NCI-H146 treated with DMSO at 0.1 percent for 48 hours (cell line): ENCODE measurements at regions not wholly inside any gene's neighbourhood (a gene's known extent, or its start where the extent isn't known, plus 50 kb on each side); places are given as distances from the start of the nearest gene placed in this dataset.
A peak's percentile ranks its signal among the peaks of the same experiment; 100 is the strongest.
"Not testable (repeated sequence)": the region's sequence is repeated elsewhere in the genome, so short reads cannot be mapped to it uniquely, and the experiment has no call there.

Source experiments
- DNase-seq: peaks from one replicate; lab custom pipeline; 2025; ENCODE audit not compliant: unreplicated experiment; lab: John Stamatoyannopoulos, UW

DNA sequence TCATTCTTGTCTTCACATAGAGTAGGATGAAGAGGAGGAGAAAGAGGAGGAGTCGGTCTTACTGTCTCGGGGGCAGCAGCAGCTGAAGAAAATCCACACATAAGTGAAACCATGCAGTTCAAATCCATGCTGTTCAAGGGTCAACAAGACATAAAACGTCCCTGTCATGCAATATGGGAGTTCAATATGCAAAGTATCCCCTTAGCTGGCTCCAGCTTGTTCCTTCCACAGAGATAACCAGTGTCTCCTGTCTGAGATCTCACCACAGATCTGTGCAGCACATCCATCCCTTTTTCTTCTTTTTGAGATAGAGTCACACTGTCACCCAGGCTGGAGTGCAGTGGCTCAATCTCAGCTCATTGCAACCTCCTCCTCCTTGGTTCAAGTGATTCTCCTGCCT is 357.5 kb downstream of the GALC start:
- DNase-seq: no peak

DNA sequence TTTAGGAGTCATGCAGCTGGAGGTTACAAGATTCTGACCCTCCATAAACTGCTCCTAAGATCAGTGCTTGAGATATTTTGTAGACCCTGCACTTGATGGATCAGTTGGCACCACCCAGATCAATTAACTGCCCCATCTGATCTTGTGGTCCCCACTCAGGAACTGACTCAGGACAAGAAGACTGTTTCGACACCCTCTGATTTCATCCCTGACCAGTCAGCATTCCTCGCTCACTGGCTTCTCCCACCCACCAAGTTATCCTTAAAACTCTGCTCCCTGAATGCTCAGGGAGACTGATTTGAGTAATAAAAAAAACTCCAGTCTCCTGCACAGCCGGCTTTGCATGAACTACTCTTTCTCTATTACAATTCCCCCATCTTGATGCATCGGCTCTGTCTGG is 360.2 kb downstream of the GALC start:
- no peak for DNase-seq

DNA sequence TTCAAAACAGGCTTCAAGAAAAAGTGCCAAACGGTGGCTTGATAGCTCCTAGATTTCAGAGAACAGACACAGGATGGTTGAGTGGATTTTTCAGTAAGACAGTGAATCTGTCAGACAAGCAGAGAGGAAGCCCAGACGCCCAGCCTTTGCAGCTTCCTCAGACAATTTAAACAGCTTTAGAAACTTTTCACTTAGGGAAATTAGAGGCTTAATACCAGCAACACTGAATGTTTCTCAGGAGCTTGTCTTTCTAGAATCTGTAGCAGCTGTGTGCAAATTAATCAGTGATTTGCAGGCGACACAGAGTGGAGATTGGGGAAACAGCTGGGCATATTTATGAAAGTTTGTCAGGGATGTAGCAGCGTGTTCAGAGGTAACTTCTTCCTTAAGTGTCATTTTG is 362.1 kb downstream of the GALC start:
- no peak for DNase-seq

DNA sequence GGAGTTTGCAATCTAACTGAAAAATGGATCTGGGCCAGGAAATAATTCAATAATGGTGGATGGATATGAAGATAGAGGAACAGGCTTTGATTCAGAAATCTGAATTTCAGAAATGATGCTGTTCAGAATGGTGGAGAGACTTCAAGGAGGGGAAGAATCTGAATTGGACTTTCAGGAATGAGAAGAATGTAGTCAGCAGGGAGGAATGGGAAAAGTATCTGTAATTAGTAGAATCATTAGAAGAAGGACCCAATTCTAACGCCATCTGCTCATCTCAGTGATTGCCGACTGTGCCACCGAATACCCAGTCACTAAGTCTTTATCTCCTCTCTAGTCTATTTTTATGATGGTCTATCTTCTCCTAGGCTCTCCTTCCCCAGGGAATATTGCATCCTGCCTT is 363.2 kb downstream of the GALC start:
- no peak for DNase-seq

DNA sequence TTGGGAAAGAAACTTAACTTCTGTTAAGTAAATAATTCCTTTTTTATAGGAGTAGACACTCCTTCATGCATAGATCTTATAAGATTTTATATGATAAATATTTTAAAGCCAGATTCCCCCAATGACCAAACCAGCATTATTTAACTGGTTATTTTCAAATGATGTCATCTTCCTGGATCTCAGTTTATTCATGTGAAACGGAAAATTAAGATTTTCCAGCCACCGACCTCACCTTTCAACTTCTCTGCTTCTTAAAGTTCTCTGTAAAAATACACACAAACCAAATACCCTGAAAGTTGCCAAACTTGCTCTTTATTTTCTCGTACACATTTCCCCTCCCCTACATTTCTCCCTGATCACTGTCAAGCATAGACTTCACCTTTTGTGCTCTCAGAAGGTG is 364.2 kb downstream of the GALC start:
- DNase-seq: no peak

DNA sequence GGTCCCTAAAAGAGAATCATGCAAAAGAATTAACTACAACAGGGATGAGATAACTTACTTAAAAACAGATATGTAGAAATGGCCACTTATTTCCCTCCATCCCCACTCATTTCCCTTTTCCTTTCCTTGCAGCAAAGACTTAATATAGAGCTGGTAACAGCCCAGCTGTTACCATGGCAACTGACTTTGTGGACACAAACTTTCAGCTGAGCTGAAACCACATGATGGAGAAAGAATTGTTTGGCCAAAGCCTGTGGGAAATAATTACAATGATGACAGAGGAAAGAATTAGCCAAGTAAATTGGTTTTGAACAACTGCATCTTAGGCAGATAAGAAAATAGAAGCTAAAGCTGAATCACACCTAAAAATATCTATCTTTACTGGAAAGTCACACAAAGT is 364.9 kb downstream of the GALC start:
- DNase-seq: no peak

DNA sequence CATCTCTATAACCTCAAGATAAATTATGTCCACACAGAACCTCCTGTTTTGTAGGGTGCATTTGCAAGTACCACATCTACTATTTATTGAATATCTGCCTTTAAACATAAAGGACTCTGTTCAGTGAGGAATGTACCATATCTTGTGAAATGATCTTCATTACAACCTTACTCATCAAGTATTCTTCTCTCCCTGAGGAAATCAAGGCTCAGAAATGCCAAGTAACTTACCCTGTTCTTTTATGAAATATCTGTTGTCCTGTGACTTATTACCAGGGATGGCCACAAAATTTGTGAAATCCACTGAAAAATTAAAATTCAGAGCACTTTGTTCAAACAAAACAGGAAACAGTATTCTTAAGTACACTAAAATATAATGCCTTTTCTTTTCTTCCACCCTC is 366.7 kb downstream of the GALC start:
- no peak for DNase-seq

DNA sequence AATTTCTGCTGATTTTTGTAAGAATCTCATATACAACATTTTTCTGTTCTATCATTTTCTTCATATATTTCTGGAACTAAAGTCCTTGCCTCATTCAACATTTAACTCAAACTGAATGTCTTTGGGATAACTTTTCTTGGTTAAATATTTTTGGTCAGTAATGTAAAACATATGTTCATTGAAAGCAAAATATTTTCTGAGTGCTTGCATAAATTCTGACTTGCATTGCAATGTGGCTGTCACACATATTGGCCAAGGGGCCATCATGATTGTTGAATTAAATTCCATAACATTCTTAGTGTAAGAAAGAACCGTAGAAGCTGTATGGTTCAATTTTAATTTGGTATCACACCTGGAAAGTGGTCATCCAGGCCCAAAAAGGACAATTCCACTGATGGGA is 369.4 kb downstream of the GALC start:
- DNase-seq: no peak

DNA sequence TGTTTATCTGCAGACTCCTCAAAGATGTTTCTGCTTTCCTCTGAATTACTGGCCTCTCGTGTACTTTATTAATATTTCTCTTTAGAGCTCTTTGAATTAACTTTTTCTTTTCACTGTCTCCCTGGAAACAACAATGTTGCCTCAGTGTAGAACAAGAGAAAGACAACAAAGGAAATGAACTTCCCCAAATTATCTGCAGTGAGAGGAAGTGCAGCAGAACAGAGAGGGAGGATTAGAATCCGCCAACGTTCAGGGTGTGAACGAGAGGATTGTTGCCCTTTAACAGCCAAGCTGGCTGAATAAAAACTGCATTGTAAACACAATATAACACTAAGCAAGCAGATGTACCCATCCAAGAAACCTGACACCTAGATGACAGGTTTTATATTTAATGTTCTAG is 375.9 kb downstream of the GALC start:
- no peak for DNase-seq

DNA sequence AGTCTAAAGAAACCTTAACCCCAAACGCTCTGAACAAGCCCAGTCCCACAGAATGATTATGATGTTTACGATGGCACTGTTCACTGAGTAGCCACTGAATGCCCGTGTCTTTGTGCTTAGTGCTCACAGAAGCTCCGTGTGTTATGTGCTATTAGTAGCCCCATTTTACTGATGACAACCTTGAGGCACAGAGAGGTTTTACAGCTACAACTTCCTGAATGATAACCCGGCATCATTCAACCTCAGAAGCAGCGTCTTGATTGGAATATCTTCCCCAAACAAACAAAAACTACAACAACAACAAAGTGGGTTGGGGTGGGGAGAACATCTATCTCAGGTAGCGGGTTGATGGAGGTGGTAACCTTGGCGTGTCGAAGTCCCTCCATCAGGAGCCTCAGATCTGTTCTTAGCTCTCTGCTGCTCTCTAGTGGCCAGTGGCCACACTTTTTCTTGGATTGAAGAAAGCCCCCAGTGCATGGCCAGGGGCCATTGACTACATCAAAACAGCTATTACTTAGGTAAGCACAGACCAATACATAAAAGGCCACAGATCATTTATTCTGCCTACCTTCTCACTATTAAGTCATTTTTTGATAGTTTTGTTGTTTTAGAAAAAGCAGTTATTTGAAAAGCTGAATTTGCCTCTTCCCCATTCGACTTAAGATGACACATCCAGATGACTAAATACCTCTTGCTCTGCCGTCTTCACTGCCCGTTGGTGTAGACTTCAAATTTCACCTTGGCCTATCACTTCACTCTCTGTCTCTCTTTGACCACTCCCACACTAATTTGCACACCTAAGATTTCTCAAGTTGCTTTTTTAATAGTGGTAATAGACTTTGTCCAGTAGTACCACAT is 376.9 kb downstream of the GALC start:
- peak; percentile 4 for DNase-seq

DNA sequence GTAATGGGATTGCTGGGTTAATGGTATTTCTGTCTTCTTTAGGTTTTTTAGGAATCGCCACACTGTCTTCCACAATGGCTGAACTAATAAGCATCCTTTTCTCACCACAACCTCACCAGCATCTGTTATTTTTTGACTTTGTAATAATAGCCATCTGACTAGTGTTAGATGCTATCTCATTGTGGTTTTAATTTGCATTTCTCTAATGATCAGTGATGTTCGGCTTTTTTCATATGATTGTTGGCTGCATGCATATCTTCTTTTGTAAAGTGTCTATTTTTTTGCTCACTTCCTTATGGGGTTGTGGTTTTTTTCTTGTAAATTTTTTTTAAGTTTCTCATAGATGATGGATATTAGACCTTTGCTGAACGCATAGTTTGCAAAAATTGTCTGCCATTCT is 377.9 kb downstream of the GALC start:
- no peak for DNase-seq

DNA sequence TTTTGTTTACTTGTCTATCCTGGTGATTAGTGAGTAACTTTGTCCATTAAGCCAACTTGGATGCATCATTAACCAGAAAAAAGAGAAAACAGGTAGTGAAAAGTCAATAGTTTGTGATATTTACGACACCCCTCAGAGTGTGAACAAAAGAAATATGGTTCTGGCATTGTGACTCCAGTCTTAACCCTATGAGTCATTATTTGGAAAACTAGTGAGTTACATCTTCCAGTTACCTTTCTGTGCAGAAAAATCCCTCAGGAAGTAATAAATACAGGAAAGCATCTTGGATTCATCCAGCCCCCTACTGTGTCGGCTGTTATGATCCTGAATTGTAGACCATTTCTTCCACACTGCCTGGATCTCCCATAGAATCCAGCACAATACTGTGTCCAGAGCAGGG is 379.1 kb downstream of the GALC start:
- no peak for DNase-seq

DNA sequence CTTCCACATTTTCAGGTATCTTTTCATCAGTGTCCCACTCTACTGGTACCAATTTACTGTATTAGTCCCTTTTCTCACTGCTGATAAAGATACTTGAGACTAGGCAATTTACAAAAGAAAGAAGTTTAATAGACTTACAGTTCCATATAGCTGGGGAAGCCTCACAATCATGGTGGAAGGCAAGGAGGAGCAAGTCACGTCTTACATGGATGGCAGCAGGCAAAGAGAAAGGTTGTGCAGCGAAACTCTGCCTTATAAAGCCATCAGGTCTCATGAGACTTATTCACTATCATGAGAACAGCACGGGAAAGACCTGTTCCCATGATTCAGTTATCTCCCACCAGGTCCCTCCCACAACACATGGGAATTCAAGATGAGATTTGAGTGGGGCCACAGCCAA is 385.9 kb downstream of the GALC start:
- DNase-seq: not testable (repeated sequence)

DNA sequence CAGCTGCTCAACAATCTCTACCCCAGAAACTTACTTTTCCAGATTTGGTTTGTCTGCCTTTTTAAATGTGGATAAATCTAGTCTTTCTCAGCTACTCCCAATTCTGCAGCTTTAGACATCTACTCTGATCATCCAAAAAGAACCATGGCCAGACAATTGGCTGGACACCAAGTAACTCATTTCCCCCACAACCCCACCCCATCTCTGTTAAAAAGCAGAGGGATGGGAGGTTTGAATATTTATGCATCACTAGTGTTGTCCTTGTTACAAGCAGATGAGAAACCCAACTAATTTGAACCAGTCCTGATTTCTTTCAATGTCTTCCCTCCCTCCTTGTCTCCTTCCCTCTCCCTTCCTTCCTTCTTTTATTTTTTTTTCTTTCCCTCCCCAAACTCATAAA is 391.9 kb downstream of the GALC start:
- no peak for DNase-seq

DNA sequence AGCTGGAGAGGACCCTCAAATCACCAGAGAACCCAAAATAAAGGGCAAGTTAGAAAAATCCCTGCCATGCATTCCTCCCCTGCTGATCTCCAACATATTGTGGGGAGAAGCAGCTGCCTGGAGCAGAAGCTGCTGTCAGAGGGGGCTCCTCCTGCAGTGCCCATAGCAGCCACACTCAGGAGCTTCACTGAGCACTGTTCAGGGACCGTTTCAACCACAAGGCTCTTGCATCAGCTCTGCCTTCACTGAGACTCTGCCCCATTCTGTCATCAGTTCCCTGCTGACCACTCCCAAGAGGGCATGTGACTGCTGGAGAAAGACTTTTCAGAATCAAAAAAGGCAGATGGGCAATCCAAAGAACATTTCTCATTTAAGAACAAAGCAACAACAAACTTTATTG is 392.7 kb downstream of the GALC start:
- DNase-seq: no peak

DNA sequence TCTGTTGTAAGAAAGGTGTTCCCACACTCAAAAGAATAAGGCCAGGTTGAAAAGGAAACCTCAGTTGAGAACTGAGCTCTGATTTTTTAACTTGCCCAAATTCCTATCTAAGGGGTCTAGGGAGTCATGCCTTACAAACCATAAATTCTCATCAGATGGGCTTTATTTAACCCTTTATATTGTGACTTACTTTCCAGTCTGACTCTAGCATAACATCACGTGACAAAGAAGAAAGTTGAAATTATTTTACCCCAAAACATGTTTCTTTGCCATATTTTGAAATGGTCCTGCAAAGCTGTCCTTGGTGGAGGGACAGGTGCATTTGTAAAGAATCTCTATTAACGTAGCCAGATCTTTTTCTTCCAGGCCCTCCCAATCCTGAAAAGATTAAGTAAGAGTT is 411.7 kb downstream of the GALC start:
- no peak for DNase-seq

DNA sequence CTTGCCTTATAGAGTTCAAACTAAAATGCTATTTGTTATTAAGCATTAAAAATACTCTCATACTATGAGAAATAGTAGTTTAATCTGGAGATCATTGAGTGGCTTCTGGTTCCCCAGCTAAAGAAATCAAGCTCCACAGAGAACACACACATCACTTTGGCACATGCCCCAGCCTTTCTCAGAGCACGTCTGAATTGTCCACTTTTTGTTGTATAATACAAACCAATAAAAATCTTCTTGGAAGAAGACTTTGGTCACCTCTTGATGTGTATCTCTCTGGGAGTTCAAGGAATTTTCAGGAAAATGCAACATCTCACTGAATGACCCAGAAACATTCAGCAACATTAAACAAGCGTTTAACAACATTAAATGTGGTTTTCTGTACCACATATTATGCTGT is 413.9 kb downstream of the GALC start:
- no peak for DNase-seq

DNA sequence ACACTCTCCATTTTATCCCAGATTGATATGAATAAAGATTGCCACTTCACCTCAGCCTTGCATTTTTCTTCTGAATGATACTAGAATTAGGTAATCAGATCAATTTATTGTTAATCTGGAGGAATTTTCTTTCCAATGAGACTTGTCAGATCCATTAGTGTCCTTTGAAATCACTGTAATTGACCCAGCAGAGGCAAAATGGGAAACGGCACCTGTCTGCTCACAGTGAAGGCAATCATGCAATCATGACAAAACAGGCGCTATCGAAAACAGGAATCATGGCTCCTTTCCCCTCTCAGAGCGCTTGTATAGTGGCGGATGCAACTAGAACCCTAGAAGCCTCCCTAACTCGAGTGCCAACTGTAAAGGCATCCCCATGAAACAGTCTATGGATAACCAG is 417.6 kb downstream of the GALC start:
- no peak for DNase-seq

DNA sequence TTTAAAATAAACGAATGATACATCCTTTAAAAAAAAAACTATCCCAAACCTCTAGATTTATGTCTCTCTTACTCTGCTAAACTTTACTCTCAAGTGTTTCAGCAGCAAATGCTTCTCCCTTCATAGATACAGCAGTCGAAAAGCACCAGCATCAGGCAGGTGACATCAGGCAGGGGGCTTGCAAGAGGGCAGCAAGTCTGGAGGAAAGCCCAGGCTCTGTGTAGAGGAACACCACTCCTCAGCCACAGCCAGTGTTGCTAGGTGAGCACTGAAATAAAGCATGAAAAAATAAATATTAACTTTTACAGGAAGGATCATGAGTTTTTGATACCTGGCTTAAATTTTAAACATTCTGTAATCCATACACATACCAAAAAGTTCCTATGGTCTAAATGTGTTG is 419.4 kb downstream of the GALC start:
- no peak for DNase-seq

DNA sequence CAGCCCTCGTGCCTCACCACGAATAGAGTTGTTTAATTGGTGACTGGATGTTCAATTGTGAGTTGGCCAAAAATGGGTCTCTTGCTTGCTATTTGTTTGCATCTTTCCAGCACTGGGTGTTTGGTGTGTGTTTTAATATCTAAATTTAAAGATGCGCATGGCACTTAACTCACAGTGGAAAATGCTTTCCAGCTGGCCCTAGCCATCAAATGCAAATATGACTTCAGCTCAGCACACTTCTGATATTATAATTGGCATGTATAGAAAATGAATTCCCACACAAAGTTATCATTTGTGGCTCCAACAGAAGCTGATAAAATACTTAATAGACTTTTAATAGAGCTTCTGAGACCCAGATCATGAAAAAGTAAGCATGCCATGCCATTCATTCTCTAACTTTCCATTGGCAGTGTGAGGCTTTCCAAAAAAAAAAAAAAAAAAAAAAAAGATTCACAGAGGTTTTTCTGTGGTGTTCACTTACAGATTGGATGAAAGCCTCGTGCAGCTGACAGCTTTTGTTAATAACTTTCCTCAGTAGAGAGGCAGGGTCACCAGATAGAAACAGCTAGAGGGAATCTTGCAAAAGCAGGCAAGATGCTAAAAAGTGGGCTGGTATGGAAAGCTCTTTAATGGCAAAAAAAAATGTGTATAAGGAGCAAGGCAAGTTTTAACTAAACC is 425.2 kb downstream of the GALC start:
- no peak for DNase-seq

DNA sequence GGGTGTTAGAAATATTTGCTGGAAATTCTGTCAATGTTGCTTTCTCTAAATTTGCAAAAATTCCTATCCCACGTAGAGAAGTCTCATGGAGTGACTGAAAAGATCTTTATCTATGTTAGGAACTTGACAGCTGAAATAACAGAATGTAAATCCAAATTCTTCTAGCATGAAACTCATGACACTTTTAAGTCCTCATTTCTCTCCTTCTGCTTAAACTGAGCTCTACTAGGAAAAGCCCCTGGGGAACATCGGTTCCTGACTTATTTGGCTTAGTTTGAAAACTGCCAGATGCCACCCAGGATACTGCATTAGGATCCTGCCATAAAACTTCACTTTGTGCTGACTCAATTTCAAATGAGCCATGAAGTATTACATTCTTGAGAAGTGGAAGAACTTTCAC is 426.0 kb downstream of the GALC start:
- no peak for DNase-seq

DNA sequence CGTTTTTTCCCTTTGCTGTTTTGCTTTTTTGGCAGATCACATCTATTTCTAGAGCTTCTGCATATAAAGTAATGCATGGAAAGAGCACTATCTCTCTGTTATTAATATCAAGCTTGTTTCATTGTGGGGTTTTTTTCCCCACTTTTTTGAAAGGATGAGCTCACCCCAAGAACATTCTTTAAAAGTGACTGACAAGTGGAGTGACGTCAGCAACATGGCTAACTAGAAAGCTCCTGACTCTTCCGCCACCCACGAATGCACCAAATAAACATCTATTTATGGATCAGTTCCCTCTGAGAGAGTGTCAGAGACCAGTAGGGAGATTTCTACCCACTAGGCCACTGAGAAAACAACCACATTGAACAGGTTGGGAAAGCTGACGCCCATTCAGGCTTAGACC is 445.4 kb downstream of the GALC start:
- no peak for DNase-seq

DNA sequence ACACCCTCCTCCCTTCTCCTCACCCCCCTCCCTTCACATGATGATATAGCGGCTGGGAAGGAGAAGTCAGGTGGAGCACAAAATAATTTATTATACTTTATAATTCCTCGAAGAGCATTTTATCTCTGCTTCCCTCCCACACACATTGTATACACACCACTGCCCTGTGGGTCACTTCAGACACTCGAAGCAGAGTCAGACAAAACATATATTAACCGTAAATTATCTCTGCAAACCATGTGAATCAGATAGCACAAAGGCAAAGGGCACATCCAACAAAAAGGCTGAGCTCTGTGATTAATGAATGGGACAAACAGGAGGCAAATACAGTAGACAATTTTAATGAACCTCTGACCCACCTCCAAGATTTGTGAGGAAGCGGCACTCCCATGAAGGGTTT is 450.7 kb downstream of the GALC start:
- DNase-seq: no peak
